Fibroblast of lung (primary cell): ENCODE measurements at regions not wholly inside any gene's neighbourhood (a gene's known extent, or its start where the extent isn't known, plus 50 kb on each side); places are given as distances from the start of the nearest gene placed in this dataset.

ENCODE experiments used
- DNase-seq, 2 donors: peaks; one replicate each; pipeline versions ENCODE4 v3.0.0 to v3.0.0-alpha.2; 2010; ENCODE audit warnings: low read depth in 2 of 2
- H2AFZ ChIP-seq: 2 replicates; pipeline ENCODE4 v1.5.1; 2012; ENCODE audit warnings: low read length, control low read depth, inconsistent platforms
- H3K27ac ChIP-seq: 2 replicates; pipeline ENCODE4 v1.5.1; 2011; ENCODE audit warnings: low read length, control low read depth; ENCODE audit not compliant: insufficient read depth
- H3K27me3 ChIP-seq: 2 replicates; pipeline ENCODE4 v1.5.1; 2011; ENCODE audit warnings: mild to moderate bottlenecking, low read length; ENCODE audit not compliant: control insufficient read depth, insufficient read depth
- H3K36me3 ChIP-seq: 2 replicates; pipeline ENCODE4 v1.5.1; 2011; ENCODE audit warnings: low read length; ENCODE audit not compliant: control insufficient read depth, insufficient read depth
- H3K4me1 ChIP-seq: 2 replicates; pipeline ENCODE4 v1.5.1; 2011; ENCODE audit warnings: low read length; ENCODE audit not compliant: control insufficient read depth, insufficient read depth; ENCODE audit errors: extremely low read depth
- H3K4me2 ChIP-seq: 2 replicates; pipeline ENCODE4 v1.5.1; 2011; ENCODE audit warnings: low read length, control low read depth; ENCODE audit not compliant: insufficient read depth; ENCODE audit errors: extremely low read depth
- H3K4me3 ChIP-seq, 4 experiments: fragments of 200-600 bp in 1 of 4; sonication (generic) in 1 of 4; replicated peaks in 1 of 4; 2 replicates each; pipeline ENCODE4 v1.5.1; 2011 to 2016; ENCODE audit warnings: low read length in 4 of 4, low read depth in 3 of 4, mild to moderate bottlenecking in 3 of 4, control low read depth in 2 of 4, inconsistent platforms in 1 of 4, mixed read lengths in 1 of 4; ENCODE audit not compliant: insufficient read depth in 1 of 4; ENCODE audit errors: control extremely low read depth in 1 of 4
- H3K79me2 ChIP-seq: 2 replicates; pipeline ENCODE4 v1.5.1; 2012; ENCODE audit warnings: mild to moderate bottlenecking, low read length, inconsistent platforms; ENCODE audit not compliant: control insufficient read depth, insufficient read depth
- H3K9ac ChIP-seq: 2 replicates; pipeline ENCODE4 v1.5.1; 2011; ENCODE audit warnings: mild to moderate bottlenecking, low read length, control low read depth; ENCODE audit not compliant: insufficient read depth
- H3K9me3 ChIP-seq: 2 replicates; pipeline ENCODE4 v1.5.1; 2012; ENCODE audit warnings: low read depth, low read length; ENCODE audit not compliant: control insufficient read depth, insufficient read depth
- H4K20me1 ChIP-seq: 2 replicates; pipeline ENCODE4 v1.5.1; 2011; ENCODE audit warnings: low read length; ENCODE audit not compliant: control insufficient read depth, insufficient read depth; ENCODE audit errors: extremely low read depth
- EZH2 ChIP-seq: IDR thresholded peaks from 2 replicates; pipeline ENCODE4 v1.5.1; 2012; ENCODE audit warnings: low read length, control low read depth, mild to moderate bottlenecking; ENCODE audit errors: missing control alignments
- TF ChIP-seq, protein P1 (sequence below), 2 donors: IDR thresholded peaks in 1 of 2; conservative IDR thresholded peaks in 1 of 2; 1 replicate in 1 of 2; 2 replicates in 1 of 2; pipeline ENCODE4 v1.5.1; 2011 to 2012; ENCODE audit warnings: low read length in 2 of 2, control low read depth in 1 of 2, inconsistent platforms in 1 of 2, low read depth in 1 of 2, mild to moderate bottlenecking in 1 of 2

DNA sequence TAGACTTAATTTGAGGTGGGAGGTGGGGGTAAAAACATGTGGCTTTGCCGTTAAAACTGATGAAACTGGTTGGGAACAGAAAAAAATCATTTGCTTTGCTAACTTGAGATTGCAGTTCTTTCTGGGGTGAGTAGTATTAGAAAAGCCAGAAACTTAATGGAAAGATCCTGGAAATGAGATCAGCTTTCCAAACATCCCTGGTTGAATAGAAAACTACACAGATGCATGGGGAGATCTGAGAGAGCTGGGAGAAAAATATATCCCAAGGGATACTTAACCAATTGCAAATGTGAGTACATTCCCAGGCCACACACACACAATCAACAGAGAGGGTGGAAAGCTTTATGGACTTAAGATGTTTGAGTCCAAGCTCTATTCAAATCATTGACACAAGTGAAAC, 222.3 kb downstream of the YTHDC2 start:
- TF ChIP-seq EZH2: no peak
- TF ChIP-seq, protein P1, sequence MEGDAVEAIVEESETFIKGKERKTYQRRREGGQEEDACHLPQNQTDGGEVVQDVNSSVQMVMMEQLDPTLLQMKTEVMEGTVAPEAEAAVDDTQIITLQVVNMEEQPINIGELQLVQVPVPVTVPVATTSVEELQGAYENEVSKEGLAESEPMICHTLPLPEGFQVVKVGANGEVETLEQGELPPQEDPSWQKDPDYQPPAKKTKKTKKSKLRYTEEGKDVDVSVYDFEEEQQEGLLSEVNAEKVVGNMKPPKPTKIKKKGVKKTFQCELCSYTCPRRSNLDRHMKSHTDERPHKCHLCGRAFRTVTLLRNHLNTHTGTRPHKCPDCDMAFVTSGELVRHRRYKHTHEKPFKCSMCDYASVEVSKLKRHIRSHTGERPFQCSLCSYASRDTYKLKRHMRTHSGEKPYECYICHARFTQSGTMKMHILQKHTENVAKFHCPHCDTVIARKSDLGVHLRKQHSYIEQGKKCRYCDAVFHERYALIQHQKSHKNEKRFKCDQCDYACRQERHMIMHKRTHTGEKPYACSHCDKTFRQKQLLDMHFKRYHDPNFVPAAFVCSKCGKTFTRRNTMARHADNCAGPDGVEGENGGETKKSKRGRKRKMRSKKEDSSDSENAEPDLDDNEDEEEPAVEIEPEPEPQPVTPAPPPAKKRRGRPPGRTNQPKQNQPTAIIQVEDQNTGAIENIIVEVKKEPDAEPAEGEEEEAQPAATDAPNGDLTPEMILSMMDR (conservative IDR thresholded peaks at IDR 0.05 in 1 of 2, IDR thresholded peaks at IDR 0.05 in 1 of 2; ENCODE audit: low read depth in 1 of 2, low read length in 2 of 2): no peak
- H3K4me3 ChIP-seq: no peak overlapping the region

DNA sequence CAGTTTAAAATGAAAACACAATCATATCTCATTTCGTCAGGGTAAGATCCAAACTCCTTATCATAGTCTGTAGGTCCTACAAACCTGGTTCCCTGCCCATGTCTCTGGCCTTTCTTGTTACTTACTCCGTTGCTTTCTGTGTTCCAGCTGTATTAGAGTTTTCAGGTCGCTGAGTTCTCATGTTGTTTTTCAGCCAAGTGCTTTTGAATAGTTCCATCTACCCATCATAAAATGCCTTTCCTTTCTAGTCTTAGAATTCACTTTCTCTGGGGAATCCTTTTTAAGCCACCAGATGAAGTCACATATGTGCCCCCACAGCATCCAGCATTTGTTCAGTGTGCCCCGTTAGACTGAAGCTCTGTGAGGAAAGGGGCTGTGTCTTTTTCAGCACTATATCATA, 228.7 kb downstream of the YTHDC2 start:
- Histone ChIP-seq H3K79me2 (no peaks in the 10 kb centered on the region), H3K4me3 (no peak overlapping the region), H3K27me3 (no peaks in the 10 kb centered on the region), H4K20me1 (no peaks in the 10 kb centered on the region), H3K4me2 (no peak overlapping the region), H3K36me3 (no peaks in the 10 kb centered on the region), H2AFZ (no peak overlapping the region), H3K4me1 (no peaks in the 10 kb centered on the region), H3K27ac (no peak overlapping the region), H3K9me3 (no peaks in the 10 kb centered on the region), H3K9ac (no peak overlapping the region)
- no peak for DNase-seq
- no peak for TF ChIP-seq EZH2
- TF ChIP-seq, protein P1 (conservative IDR thresholded peaks at IDR 0.05 in 1 of 2, IDR thresholded peaks at IDR 0.05 in 1 of 2; ENCODE audit: low read depth in 1 of 2, low read length in 2 of 2): no peak

More for the DNA sequence above, 222.3 kb downstream of the YTHDC2 start:
- H3K9ac ChIP-seq: no peak overlapping the region
- DNase-seq: no peak
- no peaks in the 10 kb centered on the region for H3K27me3 ChIP-seq
- H2AFZ ChIP-seq: no peak overlapping the region
- no peak overlapping the region for H3K27ac ChIP-seq
- no peak overlapping the region for H3K4me2 ChIP-seq
- H3K36me3 ChIP-seq: no peaks in the 10 kb centered on the region
- H3K9me3 ChIP-seq: no peaks in the 10 kb centered on the region
- H3K79me2 ChIP-seq: no peaks in the 10 kb centered on the region
- H4K20me1 ChIP-seq: no peaks in the 10 kb centered on the region
- no peaks in the 10 kb centered on the region for H3K4me1 ChIP-seq

DNA sequence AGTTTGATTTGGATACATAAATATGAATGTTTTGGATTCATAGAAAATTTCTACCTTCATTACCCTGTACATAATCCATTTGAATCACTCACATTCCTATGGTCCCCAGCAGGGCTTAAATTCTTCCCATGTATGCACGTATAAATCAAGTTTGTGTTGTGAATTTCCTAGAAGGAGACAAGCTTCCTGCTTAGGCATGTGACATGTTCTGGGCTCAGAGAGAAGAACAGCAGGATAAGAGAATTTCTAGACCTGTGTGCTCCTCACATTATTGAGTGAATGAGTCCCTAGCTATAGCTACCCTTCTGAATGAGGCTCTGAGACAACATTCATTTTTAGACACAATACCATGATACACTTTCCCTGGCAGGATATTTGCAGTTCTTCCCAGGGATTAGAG, 229.1 kb downstream of the YTHDC2 start:
- H3K9ac ChIP-seq: no peak overlapping the region
- H3K4me1 ChIP-seq: no peaks in the 10 kb centered on the region
- no peak overlapping the region for H2AFZ ChIP-seq
- TF ChIP-seq, protein P1 (conservative IDR thresholded peaks at IDR 0.05 in 1 of 2, IDR thresholded peaks at IDR 0.05 in 1 of 2; ENCODE audit: low read depth in 1 of 2, low read length in 2 of 2): no peak
- TF ChIP-seq EZH2: no peak
- H3K9me3 ChIP-seq: no peaks in the 10 kb centered on the region
- no peaks in the 10 kb centered on the region for H3K79me2 ChIP-seq
- H3K4me2 ChIP-seq: no peak overlapping the region
- H3K4me3 ChIP-seq: no peak overlapping the region
- DNase-seq: no peak
- no peaks in the 10 kb centered on the region for H3K27me3 ChIP-seq
- no peaks in the 10 kb centered on the region for H4K20me1 ChIP-seq
- no peaks in the 10 kb centered on the region for H3K36me3 ChIP-seq
- no peak overlapping the region for H3K27ac ChIP-seq
